A673 (cell line): ENCODE measurements at regions not wholly inside any gene's neighbourhood (a gene's known extent, or its start where the extent isn't known, plus 50 kb on each side); places are given as distances from the start of the nearest gene placed in this dataset.

ENCODE experiments used
- BruUV-seq: library from RNA; stranded (reverse); fragments of 400-500 nt; replicated peaks from 2 replicates; lab custom pipeline; 2021; lab: Mats Ljungman, UMichigan
- CTCF ChIA-PET: fragments of 300-600 bp; sonication (Branson Sonifier 250); formaldehyde crosslinking; loops from one replicate; lab custom pipeline; 2022; ENCODE audit warnings: antibody characterized with exemption; lab: Charles Lee
- POLR2A ChIA-PET: fragments of 300-600 bp; sonication (Branson Sonifier 250); formaldehyde crosslinking; loops from one replicate; lab custom pipeline; 2022; ENCODE audit warnings: antibody characterized with exemption; ENCODE audit not compliant: low non-redundant PET; lab: Charles Lee
- DNase-seq: peaks from one replicate; pipeline ENCODE4 v3.0.0-alpha.2; 2015; ENCODE audit warnings: low spot score
- H3K27ac ChIP-seq: fragments of 200-600 bp; sonication (generic); 2 replicates; pipeline ENCODE4 v1.5.1; 2016; ENCODE audit warnings: mixed run types, low read depth, mild to moderate bottlenecking, mixed read lengths, antibody characterized with exemption, low read length; ENCODE audit not compliant: poor library complexity, severe bottlenecking
- H3K27me3 ChIP-seq: fragments of 200-600 bp; sonication (generic); replicated peaks from 2 replicates; pipeline ENCODE4 v1.6.1; 2017; ENCODE audit warnings: mixed run types, low read depth, mild to moderate bottlenecking, mixed read lengths, antibody characterized with exemption, low read length; ENCODE audit not compliant: insufficient read depth, poor library complexity
- H3K36me3 ChIP-seq: fragments of 200-600 bp; sonication (generic); 2 replicates; pipeline ENCODE4 v1.6.1; 2016; ENCODE audit warnings: mixed run types, mild to moderate bottlenecking, mixed read lengths, antibody characterized with exemption, low read length; ENCODE audit not compliant: insufficient read depth, poor library complexity, severe bottlenecking
- H3K4me1 ChIP-seq: fragments of 200-600 bp; sonication (generic); 2 replicates; pipeline ENCODE4 v1.6.1; 2017; ENCODE audit warnings: mixed run types, mild to moderate bottlenecking, mixed read lengths, antibody characterized with exemption, low read length; ENCODE audit not compliant: insufficient read depth, poor library complexity, severe bottlenecking
- H3K4me3 ChIP-seq: fragments of 200-600 bp; sonication (generic); 2 replicates; pipeline ENCODE4 v1.5.1; 2016; ENCODE audit warnings: low read depth, mixed run types, mild to moderate bottlenecking, mixed read lengths, low read length; ENCODE audit not compliant: poor library complexity, severe bottlenecking
- H3K9me3 ChIP-seq: fragments of 200-600 bp; sonication (generic); 2 replicates; pipeline ENCODE4 v1.6.1; 2016; ENCODE audit warnings: mixed run types, low read depth, mild to moderate bottlenecking, mixed read lengths, antibody characterized with exemption, low read length; ENCODE audit not compliant: poor library complexity, severe bottlenecking
- CTCF ChIP-seq: fragments of 300-800, 200-600 bp; sonication (generic); conservative IDR thresholded peaks from 2 replicates; pipeline ENCODE4 v1.5.1; 2017; ENCODE audit warnings: low read depth, mild to moderate bottlenecking, antibody characterized with exemption, low read length, moderate library complexity, mixed read lengths
- EZH2 ChIP-seq: fragments of 200-600 bp; sonication (generic); IDR thresholded peaks from 2 replicates; pipeline ENCODE4 v1.6.1; 2017; ENCODE audit warnings: borderline replicate concordance, low read depth, mild to moderate bottlenecking, mixed read lengths, antibody characterized with exemption, low read length; ENCODE audit not compliant: poor library complexity, severe bottlenecking
- intact Hi-C: fragments of 100-400 bp; cut with micrococcal nuclease; formaldehyde crosslinking; loops from one replicate; pipeline ENCODE4 v1.10.0; 2022; ENCODE audit not compliant: unreplicated experiment

GRCh38 chr7:4523873-4524272, 158.2 kb upstream of the FOXK1 start:
- Histone ChIP-seq H3K27ac (no peak overlapping the region), H3K4me3 (no peak overlapping the region), H3K36me3 (no peaks in the 10 kb centered on the region), H3K27me3 (peaks cover 33% of the 10 kb centered on the region), H3K4me1 (no peaks in the 10 kb centered on the region), H3K9me3 (no peaks in the 10 kb centered on the region)
- no peak for DNase-seq
- intact Hi-C loops = loop anchor here (10.0 kb wide), 1 partner anchor 439 kb away; no protein-coding TSS in a partner anchor
- no TSS peak for BruUV-seq
- POLR2A ChIA-PET = no interaction called here
- CTCF ChIA-PET = no interaction called here
- TF ChIP-seq EZH2 (no peak), CTCF (no peak)

DNA sequence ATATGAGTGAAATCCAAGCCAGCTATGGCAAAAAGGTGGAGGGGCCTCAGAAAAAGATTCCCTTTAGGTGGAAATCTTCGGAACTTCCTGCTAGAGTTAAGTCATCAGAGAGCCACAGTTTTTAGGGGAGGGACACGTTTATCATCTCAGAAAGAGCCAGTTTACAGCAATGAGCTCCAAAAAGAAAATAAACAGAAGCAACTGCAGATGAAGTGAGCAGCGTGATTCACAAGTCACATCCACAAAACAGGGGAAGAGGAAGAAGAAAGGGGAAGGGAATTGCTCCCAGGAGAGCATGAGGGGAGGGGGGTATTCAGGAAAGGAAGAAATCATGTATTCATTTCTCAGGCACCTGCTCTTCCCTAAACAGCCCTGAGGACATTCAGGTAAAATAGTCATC, 156.2 kb upstream of the FOXK1 start:
- intact Hi-C loops = loop anchor here (10.0 kb wide), 1 partner anchor 441 kb away; no protein-coding TSS in a partner anchor
- no TSS peak for BruUV-seq
- no peak for TF ChIP-seq EZH2
- TF ChIP-seq CTCF = no peak

DNA sequence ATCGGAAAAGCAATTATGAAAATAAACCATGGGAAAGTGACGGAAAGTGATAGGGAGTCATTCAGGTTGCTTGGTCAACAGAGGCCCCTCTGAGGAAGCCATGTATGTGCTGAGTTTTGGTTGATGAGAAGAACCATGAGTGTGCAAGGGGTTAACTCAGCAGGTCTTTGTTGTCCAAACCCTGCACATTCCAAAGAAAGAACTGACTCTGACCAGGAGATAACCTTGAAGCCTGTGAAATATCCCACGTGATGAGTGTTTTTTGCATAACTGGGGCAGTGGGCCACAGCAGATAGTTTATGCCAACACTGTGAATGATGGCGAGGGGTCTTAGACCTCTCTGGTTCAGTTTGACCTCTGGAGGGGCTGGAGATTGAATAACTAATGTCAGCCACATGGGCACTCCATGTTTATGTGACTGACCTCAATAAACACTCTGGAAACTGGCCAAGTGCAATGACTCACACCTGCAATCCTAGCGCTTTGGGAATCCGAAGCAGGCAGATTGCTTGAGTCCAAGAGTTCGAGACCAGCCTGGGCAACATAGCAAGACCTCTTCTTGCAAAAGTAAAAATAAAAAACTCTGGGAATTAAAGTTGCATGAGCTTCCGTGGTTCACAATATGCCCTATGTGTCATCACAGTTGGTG, 154.0 kb upstream of the FOXK1 start:
- no peaks in the 10 kb centered on the region for H3K36me3 ChIP-seq
- CTCF ChIA-PET = no interaction called here
- POLR2A ChIA-PET = no interaction called here
- H3K27ac ChIP-seq = no peak overlapping the region
- H3K9me3 ChIP-seq = no peaks in the 10 kb centered on the region
- no peak for DNase-seq
- intact Hi-C loops = loop anchor here (10.0 kb wide), 1 partner anchor 443 kb away; no protein-coding TSS in a partner anchor
- no peak overlapping the region for H3K4me3 ChIP-seq
- BruUV-seq = no TSS peak
- H3K27me3 ChIP-seq = peaks cover 30% of the 10 kb centered on the region
- H3K4me1 ChIP-seq = no peaks in the 10 kb centered on the region
- TF ChIP-seq CTCF (no peak), EZH2 (no peak)

More for the DNA sequence above, 156.2 kb upstream of the FOXK1 start:
- Histone ChIP-seq H3K4me1 (no peaks in the 10 kb centered on the region), H3K27ac (no peak overlapping the region), H3K27me3 (peaks cover 35% of the 10 kb centered on the region), H3K9me3 (no peaks in the 10 kb centered on the region), H3K36me3 (no peaks in the 10 kb centered on the region), H3K4me3 (no peak overlapping the region)
- ChIA-PET POLR2A (no interaction called here), CTCF (no interaction called here)
- no peak for DNase-seq
